GM19238 (cell line): ENCODE measurements at regions not wholly inside any gene's neighbourhood (a gene's known extent, or its start where the extent isn't known, plus 50 kb on each side); places are given as distances from the start of the nearest gene placed in this dataset.
"Not testable (repeated sequence)": the region's sequence is repeated elsewhere in the genome, so short reads cannot be mapped to it uniquely, and the experiment has no call there.

Source experiments
- DNase-seq: peaks from one replicate; pipeline ENCODE4 v3.0.0; 2011; ENCODE audit warnings: low spot score; ENCODE audit not compliant: insufficient read length

DNA sequence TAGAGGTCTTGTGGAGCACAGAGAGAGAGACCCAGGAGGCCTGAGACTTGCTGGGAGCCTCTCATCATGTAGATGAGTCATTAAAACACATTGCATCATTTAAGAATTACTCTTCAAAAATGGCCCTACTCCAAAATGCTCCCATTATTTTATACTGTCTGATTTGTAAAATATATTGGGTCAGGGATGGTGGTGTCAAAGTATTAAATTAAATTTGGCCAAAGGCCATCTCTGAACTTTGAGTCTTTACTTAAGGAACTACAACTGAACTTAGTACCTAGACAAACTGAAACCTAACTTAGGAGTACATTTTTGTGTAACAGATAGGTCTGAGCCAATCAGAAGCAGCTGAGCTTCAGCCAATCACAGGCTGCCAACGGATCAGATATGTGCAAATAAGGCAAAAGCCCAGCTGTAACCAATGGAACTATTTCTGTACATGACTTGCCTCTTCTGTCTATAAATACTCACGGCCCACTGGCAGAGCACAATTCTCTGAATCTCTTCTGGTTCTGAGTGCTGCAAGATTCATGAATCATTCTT lies 657.2 kb downstream of the TLE1 start:
- DNase-seq: no peak

DNA sequence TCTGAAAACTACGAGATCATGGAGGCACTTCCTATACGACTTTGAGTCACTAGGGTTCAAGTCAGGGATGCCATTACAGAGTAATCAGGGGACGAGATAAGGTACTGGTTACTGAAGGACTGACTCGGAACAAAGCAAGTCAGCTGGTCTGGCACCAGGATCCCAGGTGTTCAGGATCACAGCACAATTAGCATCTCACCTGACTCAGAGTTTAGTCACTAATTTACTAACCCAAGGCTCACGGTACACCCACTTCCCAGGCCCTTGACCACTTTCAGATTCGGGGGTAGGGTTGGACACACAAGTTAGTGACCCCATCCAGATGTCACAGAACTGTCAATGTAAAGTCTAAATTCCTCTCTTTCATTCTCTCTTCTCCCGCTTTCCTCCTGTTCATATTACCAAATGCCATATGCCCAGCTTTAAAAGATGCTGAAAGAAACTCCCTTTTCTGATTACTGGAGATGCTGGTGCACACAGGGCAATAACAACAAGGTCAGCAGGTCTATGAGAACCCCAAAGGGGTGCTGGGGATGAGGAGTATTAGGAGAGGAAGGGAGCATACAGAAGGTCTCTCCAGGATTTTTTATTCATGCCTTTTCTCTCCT lies 657.8 kb downstream of the TLE1 start:
- no peak for DNase-seq

DNA sequence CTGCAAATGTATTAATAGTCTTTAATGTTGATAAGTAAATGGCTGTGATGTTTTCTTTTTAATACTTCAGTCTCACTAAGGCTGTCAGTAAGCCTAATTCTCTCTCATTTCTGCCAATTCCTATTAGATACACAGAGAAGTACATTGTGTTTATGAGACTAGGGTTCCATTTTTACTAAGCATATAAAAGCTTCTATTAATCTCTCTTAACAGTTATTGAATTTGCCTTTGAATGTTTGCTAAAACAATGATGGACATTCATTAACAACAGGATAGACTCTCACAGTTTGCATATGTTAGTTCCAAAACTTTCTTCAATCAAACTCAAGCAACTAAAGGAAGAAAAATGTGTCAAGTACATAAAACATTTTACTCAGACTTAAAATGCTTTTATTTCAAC lies 659.3 kb downstream of the TLE1 start:
- no peak for DNase-seq

DNA sequence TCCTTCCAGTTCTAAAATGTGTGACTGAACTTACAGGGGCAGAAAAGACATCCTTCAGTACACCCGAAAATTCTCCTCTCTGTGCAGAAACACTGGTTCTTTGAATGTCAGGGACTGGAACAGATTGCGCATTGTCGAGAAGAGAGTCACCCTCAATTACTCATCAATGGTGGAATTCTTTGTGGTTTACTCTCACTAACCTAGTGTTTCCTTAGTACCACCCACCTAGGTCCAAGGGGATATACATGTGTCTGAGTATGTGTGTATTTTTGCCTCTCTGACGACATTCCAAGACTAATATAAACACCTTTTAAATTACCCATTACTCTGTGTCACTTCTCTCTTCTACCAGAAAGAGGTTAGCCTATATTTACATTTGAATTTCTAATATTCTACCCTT lies 660.8 kb downstream of the TLE1 start:
- no peak for DNase-seq

DNA sequence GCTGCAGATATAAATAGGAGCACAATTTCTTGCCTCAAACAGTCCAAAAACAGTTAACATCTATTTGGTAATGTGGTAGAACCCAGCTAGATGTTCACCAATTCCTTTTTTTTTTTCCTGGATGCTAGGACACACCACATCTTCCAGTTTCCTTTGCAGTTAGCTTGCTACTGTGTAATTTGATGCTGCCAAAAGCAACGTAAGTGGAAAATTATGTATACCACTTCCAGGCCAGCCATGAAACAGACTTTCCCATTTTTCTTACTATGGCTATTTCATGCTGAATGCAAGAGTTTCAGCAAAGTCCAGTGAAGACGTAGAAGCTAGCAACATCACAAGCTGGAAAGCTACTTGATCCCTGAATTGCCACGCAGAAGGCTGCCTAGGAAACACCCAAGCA lies 667.2 kb downstream of the TLE1 start:
- no peak for DNase-seq

DNA sequence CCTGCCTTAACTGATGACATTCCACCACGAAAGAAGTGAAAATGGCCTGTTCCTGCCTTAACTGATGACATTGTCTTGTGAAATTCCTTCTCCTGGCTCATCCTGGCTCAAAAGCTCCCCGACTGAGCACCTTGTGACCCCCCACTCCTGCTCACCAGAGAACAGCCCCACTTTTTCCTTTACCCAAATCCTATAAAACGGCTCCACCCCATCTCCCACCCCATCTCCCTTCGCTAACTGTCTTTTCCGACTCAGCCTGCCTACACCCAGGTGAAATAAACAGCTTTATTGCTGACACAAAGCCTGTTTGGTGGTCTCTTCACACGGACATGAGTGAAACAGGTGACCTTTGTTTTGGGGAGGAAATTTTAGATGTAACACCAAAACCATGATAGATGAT lies 674.4 kb downstream of the TLE1 start:
- not testable (repeated sequence) for DNase-seq

DNA sequence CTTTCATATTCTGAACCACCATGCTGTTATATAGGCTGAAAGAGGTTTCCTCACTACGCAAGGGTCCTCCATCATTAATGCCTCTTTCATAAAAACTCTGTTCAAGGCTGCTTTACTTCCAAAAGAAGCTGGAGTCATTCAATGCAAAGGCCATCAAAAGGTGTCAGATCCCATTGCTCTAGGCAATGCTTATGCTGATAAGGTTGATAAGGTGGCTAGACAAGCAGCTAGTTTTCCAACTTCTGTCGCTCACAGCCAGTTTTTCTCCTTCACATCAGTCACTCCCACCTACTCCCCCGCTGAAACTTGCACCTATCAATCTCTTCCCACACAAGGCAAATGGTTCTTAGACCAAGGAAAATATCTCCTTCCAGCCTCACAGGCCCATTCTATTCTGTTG lies 676.2 kb downstream of the TLE1 start:
- not testable (repeated sequence) for DNase-seq

DNA sequence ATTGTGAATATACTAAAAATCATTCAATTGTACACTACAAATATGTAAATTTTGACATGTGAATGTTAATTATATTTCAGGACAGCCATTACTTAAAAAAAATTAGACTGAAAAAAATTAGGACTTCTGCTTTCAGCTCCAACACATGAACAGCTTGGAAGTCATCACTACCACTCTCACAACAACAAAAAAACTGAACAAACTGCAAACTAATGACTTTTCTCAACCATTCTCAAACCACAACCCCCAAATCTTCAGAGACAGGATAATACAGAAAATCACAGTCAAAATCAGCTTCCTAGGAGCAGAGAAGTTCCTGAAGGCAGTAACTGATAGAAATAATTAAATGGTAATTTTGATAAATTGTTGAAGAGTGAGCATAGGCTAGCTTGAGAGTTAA lies 686.4 kb downstream of the TLE1 start:
- DNase-seq: no peak

DNA sequence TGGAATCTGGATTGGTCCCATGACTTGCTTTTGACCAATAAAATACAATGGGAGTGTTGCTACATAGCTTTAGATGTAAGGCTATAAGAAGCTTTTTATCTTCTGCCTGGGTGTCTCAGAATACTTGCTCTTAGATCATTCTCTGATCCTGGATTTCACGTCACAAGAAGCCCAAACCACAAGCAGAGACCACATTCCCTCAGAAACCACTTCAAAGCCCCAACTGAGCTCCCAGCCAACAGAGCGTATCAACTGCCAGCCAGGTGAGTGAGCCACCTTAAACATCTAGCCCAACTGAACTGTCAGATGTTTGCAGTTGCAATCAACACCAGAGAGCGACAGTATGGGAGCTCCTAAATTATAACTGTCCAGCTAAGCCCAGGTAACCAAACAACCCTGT lies 687.1 kb downstream of the TLE1 start:
- no peak for DNase-seq

DNA sequence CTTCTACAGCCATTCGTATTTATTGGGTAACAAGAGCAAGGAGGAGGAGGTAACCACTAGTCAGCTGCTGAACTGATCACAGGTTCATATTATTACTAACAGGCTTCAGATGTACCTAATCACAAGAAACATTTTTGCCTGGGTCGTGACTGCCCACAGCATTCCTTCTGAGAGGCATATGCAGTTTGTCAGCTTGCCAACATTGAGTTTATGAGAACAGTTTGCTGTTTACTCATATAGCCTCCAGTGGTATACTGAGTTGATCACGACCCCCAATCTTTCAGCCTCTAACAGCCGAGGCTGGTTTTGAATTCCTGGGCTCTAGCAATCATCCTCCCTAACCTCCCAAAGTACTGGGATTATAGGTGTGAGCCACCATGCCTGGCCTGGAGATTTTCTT lies 693.6 kb downstream of the TLE1 start:
- DNase-seq: no peak

DNA sequence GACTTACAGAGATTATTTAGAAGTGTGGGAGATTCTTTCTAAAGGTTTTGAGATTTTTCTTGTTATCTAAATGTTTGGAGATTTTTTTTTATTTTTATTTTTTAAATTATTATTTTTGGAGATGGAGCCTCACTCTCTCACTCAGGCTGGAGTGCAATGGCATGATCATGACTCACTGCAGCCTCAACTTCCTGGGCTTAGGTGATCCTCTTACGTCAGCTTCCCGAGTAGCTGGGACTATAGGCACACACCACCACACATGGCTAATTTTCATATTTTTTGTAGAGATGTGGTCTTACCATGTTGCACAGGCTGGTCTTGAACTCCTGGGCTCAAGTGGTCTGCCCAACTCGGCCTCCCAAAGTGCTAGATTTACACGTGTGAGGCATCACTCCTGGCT lies 694.5 kb downstream of the TLE1 start:
- no peak for DNase-seq

DNA sequence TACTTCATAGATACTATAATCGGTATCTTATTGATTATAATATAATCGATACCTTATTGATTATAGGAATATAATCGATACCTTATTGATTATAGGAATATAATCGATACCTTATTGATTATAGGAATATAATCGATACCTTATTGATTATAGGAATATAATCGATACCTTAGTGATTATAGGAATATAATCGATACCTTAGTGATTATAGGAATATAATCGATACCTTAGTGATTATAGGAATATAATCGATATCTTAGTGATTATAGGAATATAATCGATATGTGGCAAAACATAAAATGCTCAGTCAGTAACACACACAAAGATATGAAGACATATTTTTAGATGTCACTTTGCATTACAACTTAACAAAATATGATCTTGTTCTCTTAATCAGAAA lies 703.8 kb downstream of the TLE1 start:
- not testable (repeated sequence) for DNase-seq

DNA sequence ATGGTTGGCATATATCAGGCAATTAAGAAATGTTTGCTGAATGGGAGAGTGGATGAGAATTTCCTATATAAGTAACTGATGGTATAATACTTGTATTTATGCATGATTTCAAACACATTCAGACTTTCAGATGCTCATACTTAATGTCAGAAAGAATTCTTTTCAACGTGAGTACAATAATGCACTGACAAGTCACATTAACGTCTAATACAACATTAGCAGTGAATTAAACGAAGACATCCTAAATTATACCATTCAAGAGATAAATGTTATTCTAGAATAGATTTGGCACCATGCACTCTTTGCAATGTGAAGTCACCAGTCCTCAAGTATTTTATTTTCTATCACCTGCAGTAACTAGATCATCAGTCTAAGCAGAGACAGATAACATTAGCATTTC lies 712.9 kb downstream of the TLE1 start:
- no peak for DNase-seq

DNA sequence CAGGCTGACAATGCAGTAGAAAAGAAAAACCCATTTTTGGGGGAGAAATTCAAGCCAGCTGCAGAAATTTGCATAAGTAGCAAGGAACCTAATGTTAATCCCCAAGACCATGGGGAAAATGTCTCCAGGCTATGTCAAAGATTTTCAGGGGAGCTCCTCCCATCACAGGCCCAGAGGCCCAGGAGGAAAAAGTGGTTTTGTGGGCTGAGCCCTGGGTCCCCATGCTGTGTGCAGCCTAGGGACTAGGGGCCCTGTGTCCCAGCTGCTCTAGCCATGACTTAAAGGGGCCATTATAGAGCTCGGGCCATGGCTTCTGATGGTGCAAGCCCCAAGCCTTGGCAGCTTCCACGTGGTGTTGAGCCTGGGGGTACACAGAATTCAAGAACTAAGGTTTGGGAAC lies 719.0 kb downstream of the TLE1 start:
- DNase-seq: not testable (repeated sequence)

DNA sequence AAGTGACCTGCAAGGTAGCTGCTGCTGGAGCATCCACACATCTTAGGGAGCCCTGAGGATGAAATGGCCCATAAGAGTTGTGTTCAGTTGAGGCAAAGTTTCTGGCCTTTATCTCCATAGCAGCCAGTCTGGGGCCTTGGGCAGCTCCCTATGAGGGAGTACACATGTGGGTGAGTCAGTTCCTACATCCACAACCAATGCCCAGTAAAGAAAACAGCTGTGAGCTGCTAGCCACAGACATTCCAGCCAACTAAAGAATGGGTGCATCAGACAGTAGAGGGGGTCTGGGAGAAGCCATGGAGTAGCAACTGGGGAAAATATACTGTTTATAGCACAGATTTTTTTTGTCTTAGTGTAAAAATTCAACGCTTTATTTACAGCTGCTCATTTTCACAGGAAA lies 720.7 kb downstream of the TLE1 start:
- no peak for DNase-seq

DNA sequence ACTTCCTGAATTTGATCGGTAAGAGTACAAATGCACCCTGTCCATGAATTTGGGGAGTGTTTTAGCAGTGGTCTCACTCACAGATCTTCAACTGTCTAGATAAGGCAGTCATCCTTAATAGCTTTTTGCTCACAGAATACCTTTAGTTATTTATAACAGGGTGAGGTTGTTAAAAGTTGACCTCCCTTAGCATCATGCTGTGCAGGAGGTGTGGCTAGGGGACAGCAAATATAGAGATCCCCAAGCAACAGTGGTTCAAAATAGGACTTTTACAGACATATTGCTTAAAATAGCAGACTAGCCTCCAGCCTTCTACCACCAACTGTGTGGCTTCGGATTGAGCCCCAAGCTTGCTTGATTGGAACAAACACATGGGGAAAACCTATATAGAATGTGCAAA lies 724.4 kb downstream of the TLE1 start:
- DNase-seq: no peak

DNA sequence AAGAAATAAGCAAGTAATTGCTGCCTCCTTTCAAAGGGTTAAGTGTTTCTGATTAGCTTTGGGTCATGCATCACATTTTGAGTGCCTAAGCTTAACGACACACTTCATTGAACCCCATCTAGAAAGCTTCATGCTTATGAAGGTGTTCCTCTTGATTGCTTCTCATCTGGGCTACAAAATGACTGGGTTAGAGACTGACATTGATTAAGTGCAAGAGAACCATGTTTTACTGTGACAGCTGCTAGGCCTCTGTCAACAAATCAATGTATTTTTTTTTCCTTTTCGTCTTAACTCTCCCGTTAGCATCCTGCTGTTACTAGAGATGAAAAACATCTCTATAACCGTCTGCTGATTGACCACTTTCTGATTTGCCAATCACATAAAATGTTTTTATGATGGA lies 725.0 kb downstream of the TLE1 start:
- DNase-seq: no peak

DNA sequence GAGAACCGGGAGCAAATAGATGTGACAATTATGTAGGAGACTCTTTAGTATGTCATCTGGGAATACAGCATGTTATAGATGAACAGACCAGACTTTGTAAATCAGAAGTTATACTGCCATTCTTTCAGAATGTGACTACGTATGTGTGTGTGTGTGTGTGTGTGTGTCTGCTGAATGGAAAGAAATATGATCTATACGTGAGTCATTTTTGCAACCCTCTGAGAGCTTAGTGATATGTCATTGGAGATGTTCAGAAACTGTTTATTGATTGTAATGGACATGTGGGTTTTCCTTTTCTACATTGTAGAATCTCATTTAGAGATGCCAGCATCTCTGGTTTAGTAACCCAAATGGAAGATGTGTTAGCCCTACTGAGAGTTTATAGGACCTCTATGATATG lies 731.5 kb downstream of the TLE1 start:
- no peak for DNase-seq

DNA sequence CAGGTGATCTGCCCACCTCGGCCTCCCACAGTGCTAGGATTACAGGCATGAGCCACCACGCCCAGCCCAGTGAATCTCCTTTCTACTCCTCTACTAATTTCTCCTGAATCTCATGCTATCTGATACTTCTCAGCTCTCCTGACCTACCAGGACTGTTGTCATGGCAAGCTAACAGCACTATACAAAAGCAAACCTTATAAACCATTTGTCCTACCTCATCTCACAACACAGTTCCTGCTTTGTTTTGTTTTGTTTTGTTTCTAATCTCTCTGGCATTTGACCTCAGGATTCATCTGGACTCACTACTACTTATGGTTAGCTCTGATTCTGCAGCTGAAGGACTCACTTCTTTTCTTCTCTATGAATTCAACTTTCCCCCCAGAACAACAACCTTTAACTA lies 734.8 kb downstream of the TLE1 start:
- no peak for DNase-seq

DNA sequence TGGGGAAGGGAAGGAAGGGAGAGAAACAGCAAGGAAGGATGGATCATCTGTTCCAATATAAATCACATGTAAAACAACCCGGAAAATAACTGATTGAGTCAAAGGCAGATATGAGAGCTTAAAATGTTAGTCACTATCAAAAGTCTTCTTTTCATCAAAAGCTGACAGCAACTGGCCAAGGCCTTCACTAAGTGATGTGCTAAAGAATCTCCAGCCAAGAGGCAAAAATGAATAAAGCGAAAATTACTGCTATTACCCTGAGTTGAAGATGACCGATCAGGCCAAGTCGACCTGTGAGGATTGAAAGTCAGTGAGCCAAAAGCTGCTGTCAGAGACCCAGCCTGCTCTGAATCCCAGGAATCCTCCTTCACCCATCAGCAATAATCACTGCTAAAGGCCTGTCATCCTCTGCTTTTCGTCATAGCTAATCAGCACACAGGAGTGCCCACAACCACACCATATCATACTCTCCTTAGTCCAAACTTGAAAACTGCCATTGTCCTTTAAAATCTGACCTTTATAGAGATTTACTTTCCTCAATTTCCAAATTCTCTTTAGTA lies 736.9 kb downstream of the TLE1 start:
- DNase-seq: no peak

DNA sequence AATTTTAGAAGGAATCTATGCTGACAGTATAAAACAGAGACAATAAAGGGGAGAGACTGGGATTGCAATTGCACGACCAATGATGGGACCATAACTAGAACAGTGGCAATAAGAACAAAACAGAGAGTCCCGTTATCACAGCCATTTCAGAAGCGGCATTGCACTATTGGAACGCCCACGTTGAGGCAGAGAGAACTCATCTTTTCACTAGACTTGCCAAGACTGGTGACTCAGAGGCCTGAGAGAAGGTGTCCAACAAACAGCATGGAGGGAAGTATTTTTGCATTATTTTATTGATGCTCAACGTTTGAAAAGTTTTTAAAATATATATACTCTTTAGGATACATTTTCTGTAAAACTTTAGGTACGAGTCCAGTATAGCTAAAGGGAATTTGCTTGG lies 737.7 kb downstream of the TLE1 start:
- no peak for DNase-seq

DNA sequence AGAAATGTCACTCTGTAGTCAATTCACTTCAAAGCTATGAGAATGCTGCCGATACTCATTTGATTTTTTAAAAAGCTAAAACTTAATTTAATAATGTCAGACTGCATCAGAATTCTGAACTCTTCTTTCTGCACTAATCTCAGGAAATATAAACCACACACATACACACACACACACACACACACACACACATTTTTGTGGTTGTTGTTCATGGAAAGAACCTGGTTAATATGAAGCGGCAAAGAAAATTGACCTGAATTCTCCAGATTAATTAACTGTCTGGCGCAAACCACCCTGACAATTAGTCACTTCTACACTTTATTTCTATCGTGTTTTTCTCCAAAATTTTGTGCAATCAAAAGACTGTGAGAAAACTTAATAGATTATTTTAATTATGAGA lies 740.5 kb downstream of the TLE1 start:
- no peak for DNase-seq

DNA sequence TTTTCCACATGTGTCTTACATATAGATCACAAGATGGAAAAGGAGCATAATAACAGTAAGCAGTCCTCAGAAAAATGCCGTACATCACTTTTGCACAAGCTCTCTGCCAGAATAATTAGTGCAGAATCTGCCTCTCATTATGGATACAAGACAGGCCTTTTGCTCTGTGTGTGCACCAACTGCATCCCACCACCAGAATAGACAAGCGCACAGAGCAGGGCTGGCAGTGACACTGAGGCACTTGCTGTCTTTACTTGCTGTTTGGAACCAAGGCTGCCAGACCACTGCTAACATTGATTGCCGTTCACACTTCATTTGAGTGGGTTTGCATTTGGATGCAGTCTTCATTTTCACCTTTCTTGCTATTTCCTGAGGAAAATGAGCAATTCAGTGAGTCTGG lies 741.3 kb downstream of the TLE1 start:
- no peak for DNase-seq
